Uterus (tissue), 3 donors: ENCODE measurements at regions not wholly inside any gene's neighbourhood (a gene's known extent, or its start where the extent isn't known, plus 50 kb on each side); places are given as distances from the start of the nearest gene placed in this dataset.

ENCODE experiments used
- DNase-seq, 2 donors: peaks; one replicate each; pipeline ENCODE4 v3.0.0-alpha.2; 2019 to 2020
- H3K27ac ChIP-seq, 2 donors: fragments of 200-600 bp; sonication (generic); 1 replicate in 1 of 2; 2 replicates in 1 of 2; pipeline ENCODE4 v1.5.1; 2016 to 2018
- H3K27me3 ChIP-seq, 2 donors: fragments of 200-600 bp; sonication (generic); one replicate each; pipeline ENCODE4 v1.5.1; 2018 to 2019; ENCODE audit warnings: control low read depth in 1 of 2
- H3K36me3 ChIP-seq, 2 donors: fragments of 200-600 bp; sonication (generic); one replicate each; pipeline ENCODE4 v1.5.1; 2019; ENCODE audit warnings: control low read depth in 1 of 2
- H3K4me1 ChIP-seq, 2 donors: fragments of 200-600 bp; sonication (generic); one replicate each; pipeline ENCODE4 v1.5.1; 2018 to 2019; ENCODE audit warnings: control low read depth in 1 of 2
- H3K4me3 ChIP-seq, 2 donors: fragments of 200-600 bp; sonication (generic); 1 replicate in 1 of 2; 2 replicates in 1 of 2; pipeline ENCODE4 v1.5.1; 2018 to 2019; ENCODE audit warnings: mild to moderate bottlenecking in 1 of 2
- H3K9me3 ChIP-seq, 2 donors: fragments of 200-600 bp; sonication (generic); one replicate each; pipeline ENCODE4 v1.5.1; 2019; ENCODE audit warnings: control low read depth in 1 of 2
- POLR2A ChIP-seq, 2 donors: fragments of 450-650 bp; IDR thresholded peaks; one replicate each; pipeline ENCODE4 v1.6.1; 2016; ENCODE audit warnings: antibody characterized with exemption in 2 of 2, mild to moderate bottlenecking in 1 of 2, moderate library complexity in 1 of 2
- intact Hi-C: fragments of 100-400 bp; cut with DNase I; formaldehyde crosslinking; loops from one replicate; pipeline ENCODE4 v1.15.1; 2023; ENCODE audit warnings: low total_unique reads
- TF ChIP-seq, protein P1 (sequence below), 4 experiments: fragments of 200-600 bp in 2 of 4; fragments of 450-650 bp in 2 of 4; sonication (generic) in 2 of 4; IDR thresholded peaks; one replicate each; pipeline ENCODE4 v1.5.1; 2016 to 2019; ENCODE audit warnings: antibody characterized with exemption in 4 of 4, mild to moderate bottlenecking in 2 of 4, moderate library complexity in 1 of 4
- donor health status: DM: yes; HTN: yes; CAD: no.

- Histone ChIP-seq H3K27me3 (no peaks in the 10 kb centered on the region), H3K27ac (no peak overlapping the region), H3K4me1 (peaks cover 0 to 6% of the 10 kb centered on the region in 2 donors), H3K4me3 (no peak overlapping the region), H3K36me3 (no peaks in the 10 kb centered on the region), H3K9me3 (no peaks in the 10 kb centered on the region)
- no peak for DNase-seq
- TF ChIP-seq, protein P1, sequence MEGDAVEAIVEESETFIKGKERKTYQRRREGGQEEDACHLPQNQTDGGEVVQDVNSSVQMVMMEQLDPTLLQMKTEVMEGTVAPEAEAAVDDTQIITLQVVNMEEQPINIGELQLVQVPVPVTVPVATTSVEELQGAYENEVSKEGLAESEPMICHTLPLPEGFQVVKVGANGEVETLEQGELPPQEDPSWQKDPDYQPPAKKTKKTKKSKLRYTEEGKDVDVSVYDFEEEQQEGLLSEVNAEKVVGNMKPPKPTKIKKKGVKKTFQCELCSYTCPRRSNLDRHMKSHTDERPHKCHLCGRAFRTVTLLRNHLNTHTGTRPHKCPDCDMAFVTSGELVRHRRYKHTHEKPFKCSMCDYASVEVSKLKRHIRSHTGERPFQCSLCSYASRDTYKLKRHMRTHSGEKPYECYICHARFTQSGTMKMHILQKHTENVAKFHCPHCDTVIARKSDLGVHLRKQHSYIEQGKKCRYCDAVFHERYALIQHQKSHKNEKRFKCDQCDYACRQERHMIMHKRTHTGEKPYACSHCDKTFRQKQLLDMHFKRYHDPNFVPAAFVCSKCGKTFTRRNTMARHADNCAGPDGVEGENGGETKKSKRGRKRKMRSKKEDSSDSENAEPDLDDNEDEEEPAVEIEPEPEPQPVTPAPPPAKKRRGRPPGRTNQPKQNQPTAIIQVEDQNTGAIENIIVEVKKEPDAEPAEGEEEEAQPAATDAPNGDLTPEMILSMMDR (IDR thresholded peaks at IDR 0.05) = no peak
- no peak for TF ChIP-seq POLR2A (IDR thresholded peaks at IDR 0.05)
- intact Hi-C loops = no loop called here
These were observed 309.2 kb downstream of the FGFR2 start for GRCh38 chr10:121288864-121289661.

GRCh38 chr10:121289800-121290199 lies 308.4 kb downstream of the FGFR2 start:
- Histone ChIP-seq H3K36me3 (no peaks in the 10 kb centered on the region), H3K27ac (no peak overlapping the region), H3K4me1 (peaks cover 0 to 6% of the 10 kb centered on the region in 2 donors), H3K4me3 (no peak overlapping the region), H3K9me3 (no peaks in the 10 kb centered on the region), H3K27me3 (no peaks in the 10 kb centered on the region)
- intact Hi-C loops = no loop called here
- DNase-seq = no peak
- TF ChIP-seq, protein P1 (IDR thresholded peaks at IDR 0.05) = no peak
- TF ChIP-seq POLR2A (IDR thresholded peaks at IDR 0.05) = no peak

DNA sequence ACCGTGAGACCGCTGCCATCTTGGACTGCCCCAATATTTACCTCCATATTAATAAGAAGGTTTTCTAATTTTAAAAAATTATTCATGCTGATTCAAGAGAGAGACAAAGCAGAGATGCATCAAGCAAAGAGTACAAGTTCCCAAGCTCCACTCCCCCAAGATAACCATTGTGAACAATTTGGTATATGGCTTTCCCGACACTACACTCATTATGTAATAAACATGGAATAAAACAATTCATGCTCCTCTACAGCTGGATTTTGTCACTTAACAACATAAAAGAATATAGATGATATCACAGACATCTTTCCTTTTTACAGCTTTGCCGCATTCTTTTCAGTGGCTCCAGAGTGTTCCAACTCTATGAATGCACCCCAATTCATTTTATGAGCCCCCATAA lies 307.6 kb downstream of the FGFR2 start:
- TF ChIP-seq POLR2A (IDR thresholded peaks at IDR 0.05) = no peak
- TF ChIP-seq, protein P1 (IDR thresholded peaks at IDR 0.05) = no peak
- DNase-seq = no peak
- H3K4me3 ChIP-seq = no peak overlapping the region
- H3K36me3 ChIP-seq = no peaks in the 10 kb centered on the region
- H3K4me1 ChIP-seq = peaks cover 0 to 3% of the 10 kb centered on the region in 2 donors
- no peaks in the 10 kb centered on the region for H3K27me3 ChIP-seq
- H3K9me3 ChIP-seq = no peaks in the 10 kb centered on the region
- intact Hi-C loops = no loop called here
- H3K27ac ChIP-seq = no peak overlapping the region

DNA sequence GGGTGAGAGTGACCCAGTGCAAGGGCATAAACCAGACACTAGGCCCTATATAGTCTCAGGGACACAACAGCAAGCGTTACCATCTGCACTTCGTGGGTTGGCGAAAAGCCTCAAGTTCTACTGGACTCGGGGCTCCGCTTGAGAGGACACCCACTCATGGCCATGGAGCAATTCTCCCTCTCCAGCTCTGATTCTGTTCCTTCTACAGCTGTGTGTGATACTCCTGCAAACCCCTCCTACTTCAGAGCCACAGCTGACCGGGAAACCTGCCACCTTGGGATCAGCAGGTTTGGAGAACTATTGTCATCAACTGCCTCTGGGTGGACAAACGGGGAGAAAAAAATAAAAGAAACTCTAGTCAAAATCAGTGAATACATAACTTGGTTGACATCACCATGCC lies 306.9 kb downstream of the FGFR2 start:
- no peak overlapping the region for H3K27ac ChIP-seq
- TF ChIP-seq POLR2A (IDR thresholded peaks at IDR 0.05) = no peak
- TF ChIP-seq, protein P1 (IDR thresholded peaks at IDR 0.05) = no peak
- no peaks in the 10 kb centered on the region for H3K4me1 ChIP-seq
- DNase-seq = no peak
- no peaks in the 10 kb centered on the region for H3K27me3 ChIP-seq
- H3K9me3 ChIP-seq = no peaks in the 10 kb centered on the region
- no peak overlapping the region for H3K4me3 ChIP-seq
- intact Hi-C loops = no loop called here
- no peaks in the 10 kb centered on the region for H3K36me3 ChIP-seq

DNA sequence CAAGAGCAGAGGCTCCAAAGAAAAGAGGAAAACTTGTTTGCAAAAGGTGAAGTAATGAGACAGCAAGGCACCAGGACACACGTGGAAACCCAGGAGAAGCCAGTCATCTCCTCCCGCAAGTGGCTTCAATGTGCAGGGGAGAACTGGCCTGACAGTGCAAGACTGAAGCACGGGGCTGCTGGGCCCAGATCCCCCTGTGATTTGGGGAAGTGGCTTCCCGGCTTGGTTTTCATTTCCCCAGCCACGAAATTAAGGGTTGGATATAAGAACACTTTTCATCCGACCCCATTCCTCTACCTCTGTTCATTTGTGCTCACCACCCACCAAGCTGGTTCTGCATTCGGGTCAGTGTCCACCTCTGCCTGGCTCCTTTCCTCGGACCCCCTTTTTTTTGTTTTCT lies 306.4 kb downstream of the FGFR2 start:
- H3K4me3 ChIP-seq = no peak overlapping the region
- no peaks in the 10 kb centered on the region for H3K27me3 ChIP-seq
- H3K9me3 ChIP-seq = no peaks in the 10 kb centered on the region
- H3K27ac ChIP-seq = no peak overlapping the region
- H3K36me3 ChIP-seq = no peaks in the 10 kb centered on the region
- no peak for TF ChIP-seq POLR2A (IDR thresholded peaks at IDR 0.05)
- TF ChIP-seq, protein P1 (IDR thresholded peaks at IDR 0.05) = no peak
- intact Hi-C loops = no loop called here
- no peaks in the 10 kb centered on the region for H3K4me1 ChIP-seq
- no peak for DNase-seq
